ACC112 (cell line): ENCODE measurements at regions not wholly inside any gene's neighbourhood (a gene's known extent, or its start where the extent isn't known, plus 50 kb on each side); places are given as distances from the start of the nearest gene placed in this dataset.
"Not testable (repeated sequence)": the region's sequence is repeated elsewhere in the genome, so short reads cannot be mapped to it uniquely, and the experiment has no call there.

Experiments used
- H2AFZ ChIP-seq: fragments of 200-600 bp; sonication (generic); one replicate; pipeline ENCODE4 v1.6.0; 2017; ENCODE audit warnings: antibody characterized with exemption, low read length; ENCODE audit not compliant: unreplicated experiment
- H3K27ac ChIP-seq: fragments of 200-600 bp; sonication (generic); 2 replicates; pipeline ENCODE4 v1.5.1; 2014; ENCODE audit warnings: low read depth, mild to moderate bottlenecking, antibody characterized with exemption, low read length, moderate library complexity
- H3K27me3 ChIP-seq: fragments of 200-600 bp; sonication (generic); 2 replicates; pipeline ENCODE4 v1.6.1; 2014; ENCODE audit warnings: mild to moderate bottlenecking, antibody characterized with exemption, low read length, moderate library complexity, mixed read lengths; ENCODE audit not compliant: insufficient read depth
- H3K36me3 ChIP-seq: fragments of 200-600 bp; sonication (generic); 2 replicates; pipeline ENCODE4 v1.6.1; 2016; ENCODE audit warnings: mild to moderate bottlenecking, antibody characterized with exemption, low read length, moderate library complexity, mixed read lengths; ENCODE audit not compliant: insufficient read depth
- H3K4me1 ChIP-seq: fragments of 200-600 bp; sonication (generic); one replicate; pipeline ENCODE4 v1.6.1; 2016; ENCODE audit warnings: low read length, mixed read lengths; ENCODE audit not compliant: insufficient read depth, unreplicated experiment, control insufficient read depth
- H3K4me3 ChIP-seq: fragments of 200-600 bp; sonication (generic); 2 replicates; pipeline ENCODE4 v1.5.1; 2014; ENCODE audit warnings: mild to moderate bottlenecking, low read depth, low read length
- H3K79me2 ChIP-seq: fragments of 200-600 bp; sonication (generic); one replicate; pipeline ENCODE4 v1.6.0; 2016; ENCODE audit warnings: low read length; ENCODE audit not compliant: control insufficient read depth, unreplicated experiment, insufficient read depth

DNA sequence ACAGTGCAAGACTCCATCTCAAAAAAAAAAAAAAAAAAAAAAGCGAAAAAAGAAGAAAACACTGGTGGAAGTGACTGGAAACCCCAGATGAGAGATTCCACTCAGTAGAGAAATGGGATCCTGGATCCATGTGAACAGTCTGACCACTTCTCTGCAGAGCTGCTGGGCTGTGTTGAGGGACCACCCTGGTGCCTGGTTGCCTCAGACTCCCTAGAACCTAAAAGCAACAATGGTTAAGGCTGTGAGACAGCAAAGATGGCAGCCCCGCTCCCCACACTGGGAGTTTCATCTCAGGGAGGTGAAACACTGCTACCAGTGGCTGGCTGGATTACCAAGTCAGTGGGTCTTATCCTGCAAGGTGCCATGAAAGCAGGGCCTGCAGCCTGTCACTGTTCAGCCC, 152.8 kb upstream of the ARSJ start:
- H2AFZ ChIP-seq: no peak overlapping the region
- H3K79me2 ChIP-seq: no peaks in the 10 kb centered on the region
- H3K27ac ChIP-seq: no peak overlapping the region
- no peaks in the 10 kb centered on the region for H3K4me1 ChIP-seq
- H3K27me3 ChIP-seq: no peaks in the 10 kb centered on the region
- H3K4me3 ChIP-seq: no peak overlapping the region
- no peaks in the 10 kb centered on the region for H3K36me3 ChIP-seq

GRCh38 chr4:114132830-114133229, 153.4 kb upstream of the ARSJ start:
- no peaks in the 10 kb centered on the region for H3K79me2 ChIP-seq
- no peaks in the 10 kb centered on the region for H3K36me3 ChIP-seq
- peak overlapping the region; percentile 53 for H2AFZ ChIP-seq
- no peak overlapping the region for H3K27ac ChIP-seq
- no peak overlapping the region for H3K4me3 ChIP-seq
- H3K27me3 ChIP-seq: no peaks in the 10 kb centered on the region
- H3K4me1 ChIP-seq: no peaks in the 10 kb centered on the region

DNA sequence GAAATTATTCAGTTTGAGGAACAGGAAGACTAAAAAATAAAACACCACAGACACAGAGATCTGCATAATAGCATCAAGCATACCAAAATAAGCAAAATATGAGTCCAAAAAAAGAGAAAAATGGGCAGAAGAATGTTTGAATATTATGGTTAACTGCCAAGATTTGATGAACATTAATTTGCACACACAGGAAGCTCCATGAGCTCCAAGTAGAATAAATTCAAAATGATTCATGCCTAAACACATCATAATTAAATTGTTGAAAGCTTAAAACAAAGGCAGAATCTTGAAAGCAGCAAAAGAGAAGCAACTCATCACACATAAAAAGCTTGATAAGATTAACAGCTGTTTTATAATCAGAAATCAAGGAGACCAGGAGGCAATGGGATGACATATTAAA, 156.6 kb upstream of the ARSJ start:
- H2AFZ ChIP-seq: no peak overlapping the region
- no peak overlapping the region for H3K27ac ChIP-seq
- H3K27me3 ChIP-seq: no peaks in the 10 kb centered on the region
- no peak overlapping the region for H3K4me3 ChIP-seq
- no peaks in the 10 kb centered on the region for H3K36me3 ChIP-seq
- no peaks in the 10 kb centered on the region for H3K4me1 ChIP-seq
- H3K79me2 ChIP-seq: no peaks in the 10 kb centered on the region

DNA sequence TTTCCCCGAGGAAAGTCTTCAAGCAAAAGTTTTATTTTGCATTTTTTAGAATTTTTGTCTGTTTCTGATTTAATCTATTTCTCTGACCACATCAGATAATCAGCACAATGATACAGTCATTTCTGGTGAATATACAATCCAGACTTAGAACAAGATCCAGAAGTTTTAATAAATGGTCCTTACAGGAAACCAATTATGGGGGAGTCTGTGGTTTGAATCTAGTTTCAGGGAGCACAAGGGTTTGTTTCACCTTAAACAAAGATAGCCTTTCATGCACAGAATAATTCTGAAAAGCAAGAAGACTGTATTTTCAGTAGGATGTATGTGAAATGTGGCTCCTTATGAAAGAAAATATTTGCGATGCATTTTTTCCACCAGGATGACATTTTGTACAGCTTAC, 158.5 kb upstream of the ARSJ start:
- no peak overlapping the region for H2AFZ ChIP-seq
- no peaks in the 10 kb centered on the region for H3K27me3 ChIP-seq
- H3K36me3 ChIP-seq: no peaks in the 10 kb centered on the region
- H3K79me2 ChIP-seq: no peaks in the 10 kb centered on the region
- H3K4me3 ChIP-seq: no peak overlapping the region
- H3K4me1 ChIP-seq: no peaks in the 10 kb centered on the region
- H3K27ac ChIP-seq: no peak overlapping the region

GRCh38 chr4:114146947-114147618, 167.6 kb upstream of the ARSJ start:
- no peaks in the 10 kb centered on the region for H3K36me3 ChIP-seq
- no peaks in the 10 kb centered on the region for H3K4me1 ChIP-seq
- H3K79me2 ChIP-seq: no peaks in the 10 kb centered on the region
- H3K27ac ChIP-seq: no peak overlapping the region
- H3K4me3 ChIP-seq: no peak overlapping the region
- H3K27me3 ChIP-seq: no peaks in the 10 kb centered on the region
- H2AFZ ChIP-seq: no peak overlapping the region

DNA sequence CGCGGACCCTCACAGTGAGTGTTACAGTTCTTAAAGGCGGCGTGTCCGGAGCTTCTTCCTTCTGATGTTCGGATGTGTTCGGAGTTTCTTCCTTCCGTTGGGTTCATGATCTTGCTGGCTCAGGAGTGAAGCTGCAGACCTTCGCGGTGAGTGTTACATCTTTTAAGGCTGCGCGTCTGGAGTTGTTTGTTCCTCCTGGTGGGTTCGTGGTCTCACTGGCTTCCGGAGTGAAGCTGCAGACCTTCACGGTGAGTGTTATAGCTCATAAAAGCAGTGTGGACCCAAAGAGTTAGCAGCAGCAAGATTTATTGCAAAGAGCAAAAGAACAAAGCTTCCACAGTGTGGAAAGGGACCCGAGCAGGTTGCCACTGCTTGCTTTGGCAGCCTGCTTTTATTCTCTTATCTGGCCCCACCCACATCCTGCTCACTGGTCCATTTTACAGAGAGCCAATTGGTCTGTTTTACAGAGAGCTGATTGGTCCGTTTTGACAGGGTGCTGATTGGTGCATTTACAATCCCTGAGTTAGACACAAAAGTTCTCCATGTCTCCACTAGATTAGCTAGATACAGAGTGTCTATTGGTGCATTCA, 168.3 kb upstream of the ARSJ start:
- H3K27me3 ChIP-seq, H3K27ac ChIP-seq, H3K36me3 ChIP-seq, H2AFZ ChIP-seq, H3K79me2 ChIP-seq, H3K4me1 ChIP-seq, H3K4me3 ChIP-seq: not testable (repeated sequence)

GRCh38 chr4:114148372-114149070, 169.1 kb upstream of the ARSJ start:
- not testable (repeated sequence) for H2AFZ ChIP-seq, H3K36me3 ChIP-seq, H3K4me3 ChIP-seq, H3K79me2 ChIP-seq, H3K27ac ChIP-seq, H3K27me3 ChIP-seq, H3K4me1 ChIP-seq

GRCh38 chr4:114156371-114156770, 176.9 kb upstream of the ARSJ start:
- no peaks in the 10 kb centered on the region for H3K79me2 ChIP-seq
- no peak overlapping the region for H2AFZ ChIP-seq
- no peak overlapping the region for H3K27ac ChIP-seq
- no peaks in the 10 kb centered on the region for H3K27me3 ChIP-seq
- H3K4me1 ChIP-seq: no peaks in the 10 kb centered on the region
- no peaks in the 10 kb centered on the region for H3K36me3 ChIP-seq
- H3K4me3 ChIP-seq: no peak overlapping the region

- Histone ChIP-seq H3K27me3 (no peaks in the 10 kb centered on the region), H3K4me1 (no peaks in the 10 kb centered on the region), H2AFZ (no peak overlapping the region), H3K79me2 (no peaks in the 10 kb centered on the region), H3K36me3 (no peaks in the 10 kb centered on the region), H3K27ac (no peak overlapping the region), H3K4me3 (no peak overlapping the region)
These were observed 182.4 kb upstream of the ARSJ start for GRCh38 chr4:114161809-114162208.

DNA sequence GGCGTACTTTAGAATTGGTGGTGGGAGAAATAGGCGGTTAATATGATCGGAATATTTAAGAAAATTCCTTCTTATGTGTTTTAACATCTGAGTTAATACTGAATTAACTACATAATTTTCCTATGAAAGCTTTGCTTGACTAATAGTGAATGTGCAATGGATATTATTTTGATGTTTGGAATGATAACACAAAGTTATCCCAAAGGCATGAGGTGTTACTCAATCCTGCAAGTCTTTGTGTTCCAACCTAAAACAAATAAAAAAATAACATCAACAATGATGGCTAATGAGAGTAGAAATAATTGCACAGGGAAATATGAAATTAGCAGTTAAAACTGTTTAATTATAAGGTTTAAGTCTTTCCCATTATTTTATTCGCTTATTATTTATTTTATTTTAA, 183.6 kb upstream of the ARSJ start:
- no peak overlapping the region for H3K27ac ChIP-seq
- no peaks in the 10 kb centered on the region for H3K36me3 ChIP-seq
- H3K27me3 ChIP-seq: no peaks in the 10 kb centered on the region
- no peak overlapping the region for H2AFZ ChIP-seq
- no peak overlapping the region for H3K4me3 ChIP-seq
- no peaks in the 10 kb centered on the region for H3K79me2 ChIP-seq
- H3K4me1 ChIP-seq: no peaks in the 10 kb centered on the region

- Histone ChIP-seq H3K36me3 (no peaks in the 10 kb centered on the region), H3K4me1 (no peaks in the 10 kb centered on the region), H3K79me2 (no peaks in the 10 kb centered on the region), H3K4me3 (no peak overlapping the region), H2AFZ (no peak overlapping the region), H3K27ac (no peak overlapping the region), H3K27me3 (no peaks in the 10 kb centered on the region)
These were observed 194.5 kb upstream of the ARSJ start for GRCh38 chr4:114173968-114174367.
